ENCODE measurements at regions not wholly inside any gene's neighbourhood (a gene's known extent, or its start where the extent isn't known, plus 50 kb on each side); places are given as distances from the start of the nearest gene placed in this dataset.

GRCh38 chr14:85732031-85732430 is 202.1 kb downstream of the FLRT2 start:
- no peak overlapping the region for H3K4me3 ChIP-seq (ENCODE audit: insufficient read depth, low read depth, low read length, poor library complexity, severe bottlenecking)
- H3K4me1 ChIP-seq (ENCODE audit: control insufficient read depth, insufficient read depth, low read length, poor library complexity, severe bottlenecking) = no peaks in the 10 kb centered on the region
- no peak for DNase-seq
- no peak overlapping the region for H3K27ac ChIP-seq (ENCODE audit: insufficient read depth, low read length, poor library complexity, severe bottlenecking)
- no peaks in the 10 kb centered on the region for H3K9me3 ChIP-seq (ENCODE audit: control insufficient read depth, low read length)
- H3K36me3 ChIP-seq (ENCODE audit: control insufficient read depth, insufficient read depth, low read length) = no peaks in the 10 kb centered on the region
- no peaks in the 10 kb centered on the region for H3K27me3 ChIP-seq (replicated peaks; ENCODE audit: control insufficient read depth, insufficient read depth, low read length, poor library complexity, severe bottlenecking)

GRCh38 chr14:85731186-85731585 is 201.2 kb downstream of the FLRT2 start:
- Histone ChIP-seq H3K27me3 (replicated peaks; ENCODE audit: control insufficient read depth, insufficient read depth, low read length, poor library complexity, severe bottlenecking) (no peaks in the 10 kb centered on the region), H3K9me3 (ENCODE audit: control insufficient read depth, low read length) (no peaks in the 10 kb centered on the region), H3K27ac (ENCODE audit: insufficient read depth, low read length, poor library complexity, severe bottlenecking) (no peak overlapping the region), H3K4me1 (ENCODE audit: control insufficient read depth, insufficient read depth, low read length, poor library complexity, severe bottlenecking) (no peaks in the 10 kb centered on the region), H3K4me3 (ENCODE audit: insufficient read depth, low read depth, low read length, poor library complexity, severe bottlenecking) (no peak overlapping the region), H3K36me3 (ENCODE audit: control insufficient read depth, insufficient read depth, low read length) (no peaks in the 10 kb centered on the region)
- DNase-seq = no peak

GRCh38 chr14:85728476-85729065 is 198.6 kb downstream of the FLRT2 start:
- no peaks in the 10 kb centered on the region for H3K36me3 ChIP-seq (ENCODE audit: control insufficient read depth, insufficient read depth, low read length)
- H3K27me3 ChIP-seq (replicated peaks; ENCODE audit: control insufficient read depth, insufficient read depth, low read length, poor library complexity, severe bottlenecking) = no peaks in the 10 kb centered on the region
- H3K27ac ChIP-seq (ENCODE audit: insufficient read depth, low read length, poor library complexity, severe bottlenecking) = no peak overlapping the region
- no peaks in the 10 kb centered on the region for H3K4me1 ChIP-seq (ENCODE audit: control insufficient read depth, insufficient read depth, low read length, poor library complexity, severe bottlenecking)
- no peak overlapping the region for H3K4me3 ChIP-seq (ENCODE audit: insufficient read depth, low read depth, low read length, poor library complexity, severe bottlenecking)
- H3K9me3 ChIP-seq (ENCODE audit: control insufficient read depth, low read length) = no peaks in the 10 kb centered on the region
- DNase-seq = no peak

GRCh38 chr14:85714069-85714468 is 184.1 kb downstream of the FLRT2 start:
- no peaks in the 10 kb centered on the region for H3K9me3 ChIP-seq (ENCODE audit: control insufficient read depth, low read length)

GRCh38 chr14:85711620-85712019 is 181.7 kb downstream of the FLRT2 start:
- Histone ChIP-seq H3K36me3 (ENCODE audit: control insufficient read depth, insufficient read depth, low read length) (no peaks in the 10 kb centered on the region), H3K4me3 (ENCODE audit: insufficient read depth, low read depth, low read length, poor library complexity, severe bottlenecking) (no peak overlapping the region), H3K27me3 (replicated peaks; ENCODE audit: control insufficient read depth, insufficient read depth, low read length, poor library complexity, severe bottlenecking) (no peaks in the 10 kb centered on the region), H3K27ac (ENCODE audit: insufficient read depth, low read length, poor library complexity, severe bottlenecking) (no peak overlapping the region), H3K9me3 (ENCODE audit: control insufficient read depth, low read length) (no peaks in the 10 kb centered on the region), H3K4me1 (ENCODE audit: control insufficient read depth, insufficient read depth, low read length, poor library complexity, severe bottlenecking) (no peaks in the 10 kb centered on the region)
- no peak for DNase-seq

More at GRCh38 chr14:85714069-85714468, 184.1 kb downstream of the FLRT2 start:
- no peak for DNase-seq
- Histone ChIP-seq H3K4me3 (ENCODE audit: insufficient read depth, low read depth, low read length, poor library complexity, severe bottlenecking) (no peak overlapping the region), H3K27me3 (replicated peaks; ENCODE audit: control insufficient read depth, insufficient read depth, low read length, poor library complexity, severe bottlenecking) (no peaks in the 10 kb centered on the region), H3K4me1 (ENCODE audit: control insufficient read depth, insufficient read depth, low read length, poor library complexity, severe bottlenecking) (no peaks in the 10 kb centered on the region), H3K36me3 (ENCODE audit: control insufficient read depth, insufficient read depth, low read length) (no peaks in the 10 kb centered on the region), H3K27ac (ENCODE audit: insufficient read depth, low read length, poor library complexity, severe bottlenecking) (no peak overlapping the region)
